ENCODE measurements at regions not wholly inside any gene's neighbourhood (a gene's known extent, or its start where the extent isn't known, plus 50 kb on each side); places are given as distances from the start of the nearest gene placed in this dataset.

DNA sequence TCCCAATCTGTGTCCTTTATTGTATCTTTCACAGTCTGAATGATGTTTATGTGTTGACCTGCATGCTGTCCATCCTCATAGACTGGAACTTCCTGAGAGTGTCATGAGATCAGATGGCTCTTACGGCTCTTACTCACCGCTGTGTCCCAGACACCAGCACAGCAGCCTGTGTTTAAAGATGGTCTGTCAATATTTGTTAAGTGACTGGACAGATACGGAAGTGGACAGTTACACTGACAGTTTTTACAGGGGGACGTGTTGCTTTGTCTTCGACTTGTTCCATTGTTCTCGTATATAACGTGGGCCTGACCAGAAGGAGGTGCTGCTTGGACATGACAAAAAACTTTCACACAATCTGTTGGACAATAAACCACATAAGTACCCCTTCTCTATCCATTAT, 342.6 kb downstream of the PREX1 start (continued):
- TF ChIP-seq ZNF607 (CRISPR knock-in tag; IDR thresholded peaks at IDR 0.05; ENCODE audit: borderline replicate concordance), result peak; percentile 22; the same call in 1 of the 2 replicates
- peak; percentile 80 for TF ChIP-seq NFE2L2 (IDR thresholded peaks at IDR 0.05; ENCODE audit: low read length)
- peak; percentile 31; the same call in 1 of the 2 replicates for TF ChIP-seq ZFY (CRISPR knock-in tag; IDR thresholded peaks at IDR 0.05)
- peak; percentile 91; the same call in 1 of the 2 replicates for TF ChIP-seq ERF (CRISPR knock-in tag; IDR thresholded peaks at IDR 0.05)
- TF ChIP-seq, protein P1, sequence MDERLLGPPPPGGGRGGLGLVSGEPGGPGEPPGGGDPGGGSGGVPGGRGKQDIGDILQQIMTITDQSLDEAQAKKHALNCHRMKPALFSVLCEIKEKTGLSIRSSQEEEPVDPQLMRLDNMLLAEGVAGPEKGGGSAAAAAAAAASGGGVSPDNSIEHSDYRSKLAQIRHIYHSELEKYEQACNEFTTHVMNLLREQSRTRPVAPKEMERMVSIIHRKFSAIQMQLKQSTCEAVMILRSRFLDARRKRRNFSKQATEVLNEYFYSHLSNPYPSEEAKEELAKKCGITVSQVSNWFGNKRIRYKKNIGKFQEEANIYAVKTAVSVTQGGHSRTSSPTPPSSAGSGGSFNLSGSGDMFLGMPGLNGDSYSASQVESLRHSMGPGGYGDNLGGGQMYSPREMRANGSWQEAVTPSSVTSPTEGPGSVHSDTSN (CRISPR knock-in tag; IDR thresholded peaks at IDR 0.05), result 0 out of 2 replicates have a peak, but pooled peaks have one; percentile 19
- 0 out of 2 replicates have a peak, but pooled peaks have one; percentile 20 for TF ChIP-seq MXD4 (CRISPR knock-in tag; IDR thresholded peaks at IDR 0.05)
- TF ChIP-seq ZNF296 (CRISPR knock-in tag; conservative IDR thresholded peaks at IDR 0.05), result peak; percentile 97
- TF ChIP-seq KLF16 (CRISPR knock-in tag; IDR thresholded peaks at IDR 0.05), result peak in 1 of 2 experiments; percentile 80; a peak in 2 of 4 replicates
- TF ChIP-seq ZNF614 (CRISPR knock-in tag; IDR thresholded peaks at IDR 0.05; ENCODE audit: borderline replicate concordance), result peak; percentile 97
- peak; percentile 45; the same call in 1 of the 2 replicates for TF ChIP-seq HOXA5 (CRISPR knock-in tag; IDR thresholded peaks at IDR 0.05)
- TF ChIP-seq, protein P2, sequence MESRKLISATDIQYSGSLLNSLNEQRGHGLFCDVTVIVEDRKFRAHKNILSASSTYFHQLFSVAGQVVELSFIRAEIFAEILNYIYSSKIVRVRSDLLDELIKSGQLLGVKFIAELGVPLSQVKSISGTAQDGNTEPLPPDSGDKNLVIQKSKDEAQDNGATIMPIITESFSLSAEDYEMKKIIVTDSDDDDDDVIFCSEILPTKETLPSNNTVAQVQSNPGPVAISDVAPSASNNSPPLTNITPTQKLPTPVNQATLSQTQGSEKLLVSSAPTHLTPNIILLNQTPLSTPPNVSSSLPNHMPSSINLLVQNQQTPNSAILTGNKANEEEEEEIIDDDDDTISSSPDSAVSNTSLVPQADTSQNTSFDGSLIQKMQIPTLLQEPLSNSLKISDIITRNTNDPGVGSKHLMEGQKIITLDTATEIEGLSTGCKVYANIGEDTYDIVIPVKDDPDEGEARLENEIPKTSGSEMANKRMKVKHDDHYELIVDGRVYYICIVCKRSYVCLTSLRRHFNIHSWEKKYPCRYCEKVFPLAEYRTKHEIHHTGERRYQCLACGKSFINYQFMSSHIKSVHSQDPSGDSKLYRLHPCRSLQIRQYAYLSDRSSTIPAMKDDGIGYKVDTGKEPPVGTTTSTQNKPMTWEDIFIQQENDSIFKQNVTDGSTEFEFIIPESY (CRISPR knock-in tag; IDR thresholded peaks at IDR 0.05), result 0 out of 2 replicates have a peak, but pooled peaks have one; percentile 33
- 0 out of 2 replicates have a peak, but pooled peaks have one; percentile 52 for TF ChIP-seq ZNF431 (CRISPR knock-in tag; IDR thresholded peaks at IDR 0.05; ENCODE audit: borderline replicate concordance, low read depth)
- TF ChIP-seq, protein P3, sequence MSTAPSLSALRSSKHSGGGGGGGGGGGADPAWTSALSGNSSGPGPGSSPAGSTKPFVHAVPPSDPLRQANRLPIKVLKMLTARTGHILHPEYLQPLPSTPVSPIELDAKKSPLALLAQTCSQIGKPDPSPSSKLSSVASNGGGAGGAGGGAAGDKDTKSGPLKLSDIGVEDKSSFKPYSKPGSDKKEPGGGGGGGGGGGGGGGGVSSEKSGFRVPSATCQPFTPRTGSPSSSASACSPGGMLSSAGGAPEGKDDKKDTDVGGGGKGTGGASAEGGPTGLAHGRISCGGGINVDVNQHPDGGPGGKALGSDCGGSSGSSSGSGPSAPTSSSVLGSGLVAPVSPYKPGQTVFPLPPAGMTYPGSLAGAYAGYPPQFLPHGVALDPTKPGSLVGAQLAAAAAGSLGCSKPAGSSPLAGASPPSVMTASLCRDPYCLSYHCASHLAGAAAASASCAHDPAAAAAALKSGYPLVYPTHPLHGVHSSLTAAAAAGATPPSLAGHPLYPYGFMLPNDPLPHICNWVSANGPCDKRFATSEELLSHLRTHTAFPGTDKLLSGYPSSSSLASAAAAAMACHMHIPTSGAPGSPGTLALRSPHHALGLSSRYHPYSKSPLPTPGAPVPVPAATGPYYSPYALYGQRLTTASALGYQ (CRISPR knock-in tag; IDR thresholded peaks at IDR 0.05), result peak; percentile 81; the same call in 1 of the 2 replicates
- peak; percentile 74; the same call in 1 of the 2 replicates for TF ChIP-seq HOXA9 (CRISPR knock-in tag; IDR thresholded peaks at IDR 0.05; ENCODE audit: borderline replicate concordance)
